ENCODE measurements at regions not wholly inside any gene's neighbourhood (a gene's known extent, or its start where the extent isn't known, plus 50 kb on each side); places are given as distances from the start of the nearest gene placed in this dataset.
"Not testable (repeated sequence)": the region's sequence is repeated elsewhere in the genome, so short reads cannot be mapped to it uniquely, and the experiment has no call there.

GRCh38 chr14:22491683-22492621 lies 97.1 kb downstream of the DAD1 start:
- no peak for FAIRE-seq

GRCh38 chr14:22491053-22491452 lies 98.0 kb downstream of the DAD1 start:
- FAIRE-seq, result not testable (repeated sequence)

GRCh38 chr14:22489957-22490950 lies 98.8 kb downstream of the DAD1 start:
- no peak for FAIRE-seq

- FAIRE-seq, result no peak
Observed at GRCh38 chr14:22489244-22489545, 99.8 kb downstream of the DAD1 start.

GRCh38 chr14:22488522-22489243 lies 100.3 kb downstream of the DAD1 start:
- no peak for FAIRE-seq

- FAIRE-seq, result no peak
Observed at GRCh38 chr14:22487941-22488340, 101.1 kb downstream of the DAD1 start.

GRCh38 chr14:22487401-22487800 lies 101.6 kb downstream of the DAD1 start:
- no peak for FAIRE-seq

- no peak for FAIRE-seq
Observed at GRCh38 chr14:22486675-22487074, 102.3 kb downstream of the DAD1 start.

- FAIRE-seq, result no peak
Observed at GRCh38 chr14:22485649-22486048, 103.4 kb downstream of the DAD1 start.

- FAIRE-seq, result no peak
Observed at GRCh38 chr14:22485178-22485577, 103.8 kb downstream of the DAD1 start.

GRCh38 chr14:22484632-22485031 lies 104.4 kb downstream of the DAD1 start:
- no peak for FAIRE-seq

- no peak for FAIRE-seq
Observed at GRCh38 chr14:22483863-22484593, 105.0 kb downstream of the DAD1 start.

- no peak for FAIRE-seq
Observed at GRCh38 chr14:22482782-22483553, 106.1 kb downstream of the DAD1 start.

GRCh38 chr14:22482085-22482694 lies 106.8 kb downstream of the DAD1 start:
- no peak for FAIRE-seq

- no peak for FAIRE-seq
Observed at GRCh38 chr14:22481546-22481945, 107.5 kb downstream of the DAD1 start.

- FAIRE-seq, result no peak
Observed at GRCh38 chr14:22479776-22480464, 109.1 kb downstream of the DAD1 start.

GRCh38 chr14:22479132-22479531 lies 109.9 kb downstream of the DAD1 start:
- no peak for FAIRE-seq

GRCh38 chr14:22478670-22479069 lies 110.4 kb downstream of the DAD1 start:
- FAIRE-seq, result no peak

- no peak for FAIRE-seq
Observed at GRCh38 chr14:22478247-22478646, 110.8 kb downstream of the DAD1 start.

GRCh38 chr14:22477569-22478194 lies 111.3 kb downstream of the DAD1 start:
- FAIRE-seq, result no peak
